PC-9 (cell line): ENCODE measurements at regions not wholly inside any gene's neighbourhood (a gene's known extent, or its start where the extent isn't known, plus 50 kb on each side); places are given as distances from the start of the nearest gene placed in this dataset.

Experiments
- BruUV-seq: library from RNA; stranded (reverse); fragments of 400-500 nt; replicated peaks from 2 replicates; lab custom pipeline; 2021; lab: Mats Ljungman, UMichigan
- CTCF ChIA-PET: fragments of 300-600 bp; sonication (Branson Sonifier 250); formaldehyde crosslinking; loops from one replicate; lab custom pipeline; 2022; ENCODE audit warnings: antibody characterized with exemption; lab: Charles Lee
- POLR2A ChIA-PET: fragments of 300-600 bp; sonication (Branson Sonifier 250); formaldehyde crosslinking; loops from one replicate; lab custom pipeline; 2022; ENCODE audit warnings: antibody characterized with exemption; ENCODE audit not compliant: unreplicated experiment; lab: Charles Lee
- DNase-seq, 2 experiments: peaks; one replicate each; pipeline versions ENCODE4 v3.0.0 to v3.0.0-alpha.2; 2015 to 2022; ENCODE audit warnings: mixed read lengths in 1 of 2
- H2AFZ ChIP-seq: fragments of 200-600 bp; sonication (generic); 2 replicates; pipeline ENCODE4 v1.8.1; 2017; ENCODE audit warnings: antibody characterized with exemption
- H3F3A ChIP-seq: fragments of 200-600 bp; sonication (generic); 2 replicates; pipeline ENCODE4 v1.8.1; 2017; ENCODE audit warnings: antibody characterized with exemption, mild to moderate bottlenecking, low read depth; ENCODE audit not compliant: insufficient read depth
- H3K27ac ChIP-seq: fragments of 200-600 bp; sonication (generic); 2 replicates; pipeline ENCODE4 v1.6.1; 2016; ENCODE audit warnings: mixed run types
- H3K27me3 ChIP-seq: fragments of 200-600 bp; sonication (generic); 2 replicates; pipeline ENCODE4 v1.6.1; 2016; ENCODE audit warnings: low read depth, mixed run types; ENCODE audit not compliant: insufficient read depth
- H3K36me3 ChIP-seq: fragments of 200-600 bp; sonication (generic); 2 replicates; pipeline ENCODE4 v1.6.1; 2016; ENCODE audit warnings: low read depth, mixed run types
- H3K4me1 ChIP-seq: fragments of 200-600 bp; sonication (generic); replicated peaks from 2 replicates; pipeline ENCODE4 v1.6.1; 2016; ENCODE audit warnings: mixed run types; ENCODE audit not compliant: insufficient read depth
- H3K4me2 ChIP-seq: fragments of 200-600 bp; sonication (generic); 2 replicates; pipeline ENCODE4 v1.6.1; 2017; ENCODE audit warnings: mixed run types
- H3K4me3 ChIP-seq: fragments of 200-600 bp; sonication (generic); 2 replicates; pipeline ENCODE4 v1.6.1; 2016; ENCODE audit warnings: mixed run types
- H3K79me2 ChIP-seq: fragments of 200-600 bp; sonication (generic); 2 replicates; pipeline ENCODE4 v1.6.1; 2017; ENCODE audit warnings: low read depth, mixed run types
- H3K9me2 ChIP-seq: fragments of 200-600 bp; sonication (generic); 2 replicates; pipeline ENCODE4 v1.8.1; 2017; ENCODE audit warnings: mild to moderate bottlenecking; ENCODE audit not compliant: insufficient read depth
- H3K9me3 ChIP-seq: fragments of 200-600 bp; sonication (generic); 2 replicates; pipeline ENCODE4 v1.8.1; 2016; ENCODE audit warnings: low read depth; ENCODE audit not compliant: insufficient read depth
- H4K20me1 ChIP-seq: fragments of 200-600 bp; sonication (generic); 2 replicates; pipeline ENCODE4 v1.8.1; 2017; ENCODE audit not compliant: insufficient read depth
- EZH2 ChIP-seq: fragments of 200-600 bp; sonication (generic); IDR thresholded peaks from 2 replicates; pipeline ENCODE4 v1.8.0; 2017; ENCODE audit warnings: antibody characterized with exemption, low read depth
- intact Hi-C: fragments of 100-400 bp; cut with micrococcal nuclease; formaldehyde crosslinking; loops from one replicate; pipeline ENCODE4 v1.10.0; 2022; ENCODE audit not compliant: unreplicated experiment
- TF ChIP-seq, protein P1 (sequence below): fragments of 200-600 bp; sonication (generic); conservative IDR thresholded peaks from 2 replicates; pipeline ENCODE4 v1.6.1; 2017; ENCODE audit warnings: mixed run types, antibody characterized with exemption, mild to moderate bottlenecking, moderate library complexity

DNA sequence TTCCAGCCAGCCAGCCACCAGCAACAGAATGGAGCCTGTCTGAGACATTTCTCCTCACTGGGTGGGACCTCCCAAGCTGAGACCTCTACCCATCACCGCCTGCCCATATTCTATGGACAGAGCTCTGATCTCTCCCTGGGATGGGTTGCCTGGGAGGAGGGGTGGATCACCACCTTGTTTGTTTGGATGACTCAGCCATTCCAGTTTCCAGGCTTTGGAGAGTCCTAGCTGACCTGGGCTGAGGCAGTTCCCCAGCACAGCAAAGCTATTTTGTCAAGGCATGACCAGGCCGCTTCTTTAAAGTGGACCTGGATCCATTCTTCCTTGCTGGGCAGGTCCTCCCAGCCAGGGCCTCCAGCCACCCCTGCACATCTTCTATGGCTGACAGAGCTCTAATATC, 982.3 kb downstream of the DNAJB9 start:
- no peak for TF ChIP-seq EZH2
- TF ChIP-seq, protein P1, sequence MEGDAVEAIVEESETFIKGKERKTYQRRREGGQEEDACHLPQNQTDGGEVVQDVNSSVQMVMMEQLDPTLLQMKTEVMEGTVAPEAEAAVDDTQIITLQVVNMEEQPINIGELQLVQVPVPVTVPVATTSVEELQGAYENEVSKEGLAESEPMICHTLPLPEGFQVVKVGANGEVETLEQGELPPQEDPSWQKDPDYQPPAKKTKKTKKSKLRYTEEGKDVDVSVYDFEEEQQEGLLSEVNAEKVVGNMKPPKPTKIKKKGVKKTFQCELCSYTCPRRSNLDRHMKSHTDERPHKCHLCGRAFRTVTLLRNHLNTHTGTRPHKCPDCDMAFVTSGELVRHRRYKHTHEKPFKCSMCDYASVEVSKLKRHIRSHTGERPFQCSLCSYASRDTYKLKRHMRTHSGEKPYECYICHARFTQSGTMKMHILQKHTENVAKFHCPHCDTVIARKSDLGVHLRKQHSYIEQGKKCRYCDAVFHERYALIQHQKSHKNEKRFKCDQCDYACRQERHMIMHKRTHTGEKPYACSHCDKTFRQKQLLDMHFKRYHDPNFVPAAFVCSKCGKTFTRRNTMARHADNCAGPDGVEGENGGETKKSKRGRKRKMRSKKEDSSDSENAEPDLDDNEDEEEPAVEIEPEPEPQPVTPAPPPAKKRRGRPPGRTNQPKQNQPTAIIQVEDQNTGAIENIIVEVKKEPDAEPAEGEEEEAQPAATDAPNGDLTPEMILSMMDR, result no peak
- Histone ChIP-seq H3K27me3 (no peaks in the 10 kb centered on the region), H3K9me3 (no peaks in the 10 kb centered on the region), H3F3A (no peaks in the 10 kb centered on the region), H3K4me1 (no peaks in the 10 kb centered on the region), H3K36me3 (no peaks in the 10 kb centered on the region), H3K9me2 (no peaks in the 10 kb centered on the region; the same call in 1 of the 2 replicates), H3K79me2 (no peaks in the 10 kb centered on the region), H4K20me1 (no peaks in the 10 kb centered on the region), H3K27ac (no peak overlapping the region), H3K4me3 (no peak overlapping the region), H3K4me2 (no peak overlapping the region), H2AFZ (no peak overlapping the region)
- DNase-seq, result no peak
- intact Hi-C loops, result no loop called here
- ChIA-PET POLR2A (no interaction called here), CTCF (no interaction called here)
- BruUV-seq, result no TSS peak

DNA sequence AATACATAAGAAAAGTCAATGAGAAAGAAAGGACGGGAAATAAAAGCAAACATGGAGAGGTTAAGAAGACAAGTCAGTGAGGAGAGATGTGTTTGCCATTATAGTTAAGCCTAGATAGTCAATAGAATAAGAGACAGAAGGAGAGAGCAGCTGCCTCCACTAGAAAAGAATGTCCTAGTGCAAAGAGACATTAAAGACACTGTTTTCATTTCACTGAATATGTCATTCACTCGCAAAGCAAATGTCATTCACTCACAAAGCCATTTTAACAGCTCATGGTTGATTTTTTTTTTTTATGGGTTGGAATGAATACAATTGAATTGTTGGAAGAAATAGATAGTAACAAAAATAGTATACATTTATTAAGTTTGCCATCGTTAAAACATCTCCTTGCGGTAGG, 1007.6 kb downstream of the DNAJB9 start:
- no TSS peak for BruUV-seq
- DNase-seq, result no peak
- H4K20me1 ChIP-seq, result no peaks in the 10 kb centered on the region
- no peak overlapping the region for H3K27ac ChIP-seq
- TF ChIP-seq, protein P1, result no peak
- no peak for TF ChIP-seq EZH2
- H3K4me3 ChIP-seq, result no peak overlapping the region
- H3K9me2 ChIP-seq, result peaks cover 5% of the 10 kb centered on the region; the same call in 1 of the 2 replicates
- no peaks in the 10 kb centered on the region for H3K9me3 ChIP-seq
- intact Hi-C loops, result no loop called here
- ChIA-PET POLR2A (no interaction called here), CTCF (no interaction called here)
- no peaks in the 10 kb centered on the region for H3K79me2 ChIP-seq
- no peaks in the 10 kb centered on the region for H3F3A ChIP-seq
- no peaks in the 10 kb centered on the region for H3K4me1 ChIP-seq
- H3K27me3 ChIP-seq, result no peaks in the 10 kb centered on the region
- H2AFZ ChIP-seq, result no peak overlapping the region
- no peaks in the 10 kb centered on the region for H3K36me3 ChIP-seq
- no peak overlapping the region for H3K4me2 ChIP-seq

DNA sequence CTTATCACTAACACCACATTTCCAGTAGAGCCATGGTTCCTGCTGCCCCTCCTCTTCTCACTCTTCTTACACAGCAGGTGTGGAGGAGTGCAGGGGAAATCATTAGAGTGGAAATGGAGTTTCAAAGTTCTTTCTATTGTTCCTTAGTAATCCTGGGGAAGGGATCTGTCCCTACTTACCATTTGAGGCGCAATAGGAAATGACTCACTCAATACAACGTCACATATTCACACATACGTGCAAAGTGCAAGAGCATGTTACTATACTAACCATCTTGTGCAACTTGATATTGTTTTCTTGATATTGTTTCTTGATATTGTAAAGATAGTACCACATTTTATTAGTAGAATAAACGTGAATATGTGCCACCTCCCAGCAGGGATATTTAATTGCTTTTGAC, 1010.2 kb downstream of the DNAJB9 start:
- no peak for DNase-seq

More for the DNA sequence above, 1010.2 kb downstream of the DNAJB9 start:
- H3K4me1 ChIP-seq, result no peaks in the 10 kb centered on the region
- ChIA-PET CTCF (no interaction called here), POLR2A (no interaction called here)
- H3K27ac ChIP-seq, result no peak overlapping the region
- H2AFZ ChIP-seq, result no peak overlapping the region
- no peak overlapping the region for H3K4me3 ChIP-seq
- H3K36me3 ChIP-seq, result no peaks in the 10 kb centered on the region
- intact Hi-C loops, result no loop called here
- no TSS peak for BruUV-seq
- H3F3A ChIP-seq, result no peaks in the 10 kb centered on the region
- H3K9me2 ChIP-seq, result no peaks in the 10 kb centered on the region; the same call in 1 of the 2 replicates
- no peaks in the 10 kb centered on the region for H3K27me3 ChIP-seq
- H3K4me2 ChIP-seq, result no peak overlapping the region
- no peaks in the 10 kb centered on the region for H4K20me1 ChIP-seq
- no peaks in the 10 kb centered on the region for H3K79me2 ChIP-seq
- H3K9me3 ChIP-seq, result no peaks in the 10 kb centered on the region
- TF ChIP-seq, protein P1, result no peak
- TF ChIP-seq EZH2, result no peak
